DOHH2 (cell line): ENCODE measurements at regions not wholly inside any gene's neighbourhood (a gene's known extent, or its start where the extent isn't known, plus 50 kb on each side); places are given as distances from the start of the nearest gene placed in this dataset.
"Not testable (repeated sequence)": the region's sequence is repeated elsewhere in the genome, so short reads cannot be mapped to it uniquely, and the experiment has no call there.

Source experiments
- CTCF ChIP-seq: fragments of 200-600 bp; sonication (generic); IDR thresholded peaks from one replicate; pipeline ENCODE4 v1.5.1; 2014; ENCODE audit warnings: antibody characterized with exemption, mild to moderate bottlenecking, low read depth, low read length; ENCODE audit not compliant: poor library complexity, severe bottlenecking
- EZH2phosphoT487 ChIP-seq: fragments of 200-600 bp; sonication (generic); IDR thresholded peaks from 2 replicates; pipeline ENCODE4 v1.6.1; 2017; ENCODE audit warnings: borderline replicate concordance, mild to moderate bottlenecking, antibody characterized with exemption, low read length, moderate library complexity, mixed read lengths

- TF ChIP-seq CTCF, EZH2phosphoT487: not testable (repeated sequence)
Measured at GRCh38 chr4:114048154-114048553, 68.7 kb upstream of the ARSJ start.
